T-helper 1 cell (primary cell): ENCODE measurements at regions not wholly inside any gene's neighbourhood (a gene's known extent, or its start where the extent isn't known, plus 50 kb on each side); places are given as distances from the start of the nearest gene placed in this dataset.
"Not testable (repeated sequence)": the region's sequence is repeated elsewhere in the genome, so short reads cannot be mapped to it uniquely, and the experiment has no call there.

Experiments used
- DNase-seq, 5 donors: peaks; one replicate each; pipeline ENCODE4 v3.0.0-alpha.2; 2012 to 2020

DNA sequence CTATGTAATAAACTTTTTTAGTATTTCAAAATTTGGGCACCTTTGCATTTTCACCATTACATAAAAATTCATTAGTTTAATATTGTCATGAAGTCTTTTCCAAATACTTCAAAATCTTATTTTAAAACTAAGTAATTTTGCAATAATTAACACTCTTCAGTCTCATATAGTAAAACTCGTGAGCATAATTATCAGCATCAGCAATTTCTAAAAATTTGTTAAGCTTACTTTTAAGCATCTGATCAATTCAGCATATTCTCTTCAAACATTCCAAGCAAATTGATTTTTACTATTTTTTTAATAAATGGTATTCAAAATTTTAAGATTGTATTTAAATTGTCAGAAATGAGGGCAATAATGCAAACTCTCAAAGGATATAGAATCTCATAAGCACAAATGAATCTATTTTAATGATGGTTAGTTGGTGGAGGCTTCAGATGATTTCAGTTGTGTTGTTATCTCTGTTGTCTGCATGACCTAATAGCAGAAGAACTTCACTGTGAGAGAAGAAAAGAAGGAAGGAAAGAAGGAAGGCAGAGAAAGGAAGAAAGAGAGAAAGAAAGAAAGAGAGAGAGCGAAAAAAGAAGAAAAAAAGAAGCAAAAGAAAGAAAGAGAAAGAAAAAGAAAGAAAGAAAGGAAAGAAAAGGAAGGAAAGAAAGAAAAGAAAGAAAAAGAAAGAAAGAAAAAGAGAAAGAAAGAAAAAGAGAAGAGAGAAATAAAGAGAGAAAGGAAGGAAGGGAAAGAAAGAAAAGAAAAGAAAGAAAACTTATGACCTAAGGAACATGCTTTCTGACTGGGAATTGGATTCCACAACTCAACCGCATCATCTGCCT is 860.5 kb downstream of the NCAM2 start:
- no peak for DNase-seq

DNA sequence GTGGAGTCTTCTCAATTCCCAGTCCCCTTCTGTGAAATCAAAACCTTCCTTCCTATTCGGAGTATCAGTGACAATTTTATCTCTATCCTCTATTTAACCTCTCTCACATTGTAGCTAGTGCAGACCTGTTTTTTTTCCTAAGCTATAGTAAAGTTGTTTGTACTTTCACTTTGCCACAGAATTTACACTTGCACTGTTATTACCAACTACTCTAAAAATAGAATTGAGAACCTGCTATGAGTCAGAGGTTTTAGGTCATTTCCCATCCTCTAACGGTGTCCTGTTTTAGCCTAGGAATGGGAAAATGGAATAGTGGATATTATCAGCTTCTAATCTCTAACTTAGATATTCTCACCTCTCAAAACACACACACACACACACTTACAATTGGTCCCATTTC is 862.7 kb downstream of the NCAM2 start:
- no peak for DNase-seq

DNA sequence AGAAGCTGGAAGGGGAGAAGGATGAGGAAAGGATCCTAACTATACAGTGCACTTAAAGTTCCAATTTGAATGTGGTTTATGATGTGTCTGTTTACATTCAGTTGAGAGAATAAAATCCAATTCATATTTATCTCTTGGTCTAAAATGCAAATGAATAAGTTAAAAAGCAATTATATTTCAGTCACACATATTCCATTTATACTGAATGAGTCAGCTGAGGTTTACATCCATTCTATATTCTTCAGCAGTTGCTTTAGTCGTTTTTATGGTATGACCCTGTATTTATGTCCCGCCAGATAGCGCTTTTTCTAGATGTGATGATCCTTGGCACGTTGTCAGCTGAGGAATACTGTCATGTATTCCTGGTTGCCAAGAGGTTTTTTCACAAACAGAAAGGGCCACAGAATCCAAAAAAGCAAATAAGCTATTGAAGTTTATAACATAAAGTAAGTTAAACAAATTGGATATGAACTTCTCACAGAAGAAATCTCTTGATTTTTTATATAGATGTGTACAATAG is 866.2 kb downstream of the NCAM2 start:
- DNase-seq = no peak

DNA sequence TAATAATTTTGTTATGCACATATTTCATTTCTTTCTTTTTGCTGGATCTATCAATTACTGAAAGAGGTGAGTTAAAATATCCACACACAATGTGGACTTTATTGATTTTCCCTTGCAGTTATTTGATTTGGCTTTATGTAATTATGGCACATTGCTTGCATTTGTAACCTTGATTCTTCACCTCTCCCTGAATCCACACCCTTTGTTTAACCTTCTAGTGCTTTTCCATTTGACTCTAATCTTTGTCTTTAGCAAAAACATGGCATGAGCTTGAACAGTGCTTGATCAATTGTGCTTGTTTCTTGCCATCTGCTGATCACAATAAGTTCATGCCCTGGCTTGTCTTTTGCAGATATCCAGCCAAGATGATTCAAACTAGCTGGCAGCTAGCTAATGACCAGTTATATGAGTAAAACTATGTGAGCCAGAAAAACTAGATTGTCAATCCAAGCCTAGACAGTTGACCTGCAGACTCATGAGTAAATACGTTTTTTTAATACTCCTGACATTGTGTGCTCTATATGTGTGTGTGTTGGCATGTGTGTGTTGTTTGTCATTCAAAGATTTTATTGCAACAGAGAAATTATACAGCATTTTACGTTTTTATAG is 899.2 kb downstream of the NCAM2 start:
- no peak for DNase-seq

GRCh38 chr21:21898801-21899200 is 900.6 kb downstream of the NCAM2 start:
- DNase-seq = no peak

GRCh38 chr21:21902416-21902815 is 904.2 kb downstream of the NCAM2 start:
- DNase-seq = not testable (repeated sequence)

DNA sequence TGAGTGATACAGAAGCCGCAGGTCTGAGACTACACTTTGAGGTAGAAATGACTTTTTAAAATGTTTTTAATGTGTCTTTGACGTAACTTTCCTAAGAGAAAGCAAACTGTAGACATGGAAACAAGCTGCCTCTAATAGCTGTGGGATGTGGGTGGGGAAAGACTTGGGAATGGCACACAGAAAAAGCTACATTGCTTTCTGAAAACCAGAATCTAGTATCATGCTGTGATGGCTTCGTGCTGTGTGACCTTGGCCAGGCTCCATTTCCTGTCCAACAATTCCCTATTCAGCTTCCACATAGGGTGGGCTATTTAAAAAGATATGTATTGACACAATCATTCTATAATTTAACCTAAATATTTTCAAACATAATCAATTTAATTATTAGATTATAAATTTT is 909.1 kb downstream of the NCAM2 start:
- DNase-seq = no peak

GRCh38 chr21:21915816-21916215 is 917.6 kb downstream of the NCAM2 start:
- no peak for DNase-seq

DNA sequence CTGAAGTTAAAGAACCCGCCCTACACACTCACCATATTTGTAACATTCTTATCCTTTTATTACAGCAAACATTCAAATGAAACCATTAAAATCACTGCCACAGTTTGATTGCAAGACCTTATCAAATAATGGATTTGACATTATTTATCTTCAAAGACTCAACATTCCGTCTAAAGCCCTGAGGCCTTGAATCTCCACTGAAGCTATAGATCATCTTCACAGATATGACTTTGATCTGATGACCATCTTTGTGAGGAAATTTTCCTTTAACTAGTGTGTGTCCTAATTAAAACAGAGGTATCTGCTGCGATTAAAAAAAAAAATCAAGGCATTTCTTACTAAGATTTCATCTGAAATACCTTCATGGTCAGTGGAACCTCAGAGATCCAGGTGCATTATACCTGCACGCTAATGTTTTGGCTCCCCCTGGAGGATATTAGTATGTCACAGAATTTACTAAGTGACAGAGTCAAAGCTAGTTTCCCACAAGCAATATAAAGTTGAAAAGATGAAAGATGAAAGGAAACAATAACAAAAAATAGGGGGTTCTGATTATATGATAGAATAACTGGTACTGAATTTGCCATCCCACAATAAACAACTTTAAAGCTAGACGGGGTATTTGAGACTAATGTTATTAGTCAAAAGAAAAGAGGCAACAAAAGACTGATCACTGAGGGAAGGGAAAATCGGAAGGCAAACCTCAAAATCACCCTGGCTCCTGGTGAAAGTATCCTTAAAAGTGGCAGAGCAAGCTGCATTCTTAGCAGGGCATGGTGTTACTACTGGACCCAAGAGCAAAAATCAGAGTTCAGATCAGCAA is 923.4 kb downstream of the NCAM2 start:
- no peak for DNase-seq

DNA sequence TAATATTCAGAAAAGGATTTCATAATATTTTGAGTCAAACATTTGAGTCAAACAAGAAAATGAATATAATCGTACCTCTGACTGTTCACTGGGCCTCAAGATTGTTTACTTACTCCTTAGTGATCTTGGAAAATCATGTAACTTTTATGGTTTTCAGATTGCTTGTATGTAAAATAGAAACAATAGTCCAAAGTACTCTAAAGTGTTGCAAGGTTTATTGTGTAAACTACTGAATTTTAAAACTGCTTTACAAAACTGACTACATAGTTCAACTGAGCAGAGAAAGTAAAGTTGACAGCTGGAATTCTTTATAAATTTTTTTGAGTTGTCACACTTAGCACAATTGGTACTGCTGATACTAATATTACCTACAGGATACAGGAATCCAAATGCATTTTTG is 931.0 kb downstream of the NCAM2 start:
- no peak for DNase-seq

DNA sequence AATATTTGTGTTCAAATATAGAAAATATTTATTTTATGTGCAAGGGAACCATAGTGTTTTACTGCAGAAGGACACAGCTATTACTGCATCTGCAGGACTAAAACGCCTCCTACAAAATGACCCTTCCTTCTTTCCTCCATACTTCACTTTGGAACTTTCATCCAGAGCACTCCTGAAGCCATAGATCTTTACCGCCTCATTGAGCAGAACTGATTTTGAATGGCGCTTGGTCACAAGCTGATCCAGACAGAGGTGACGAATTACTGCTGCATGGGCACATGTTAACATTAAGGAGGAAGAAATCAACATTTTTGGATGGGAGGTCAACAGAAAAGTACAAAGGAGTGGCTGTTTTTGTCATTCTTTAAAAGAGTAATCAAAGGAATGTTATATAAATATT is 931.6 kb downstream of the NCAM2 start:
- no peak for DNase-seq

- DNase-seq = no peak
Measured at GRCh38 chr21:21952566-21952965, 954.4 kb downstream of the NCAM2 start.

DNA sequence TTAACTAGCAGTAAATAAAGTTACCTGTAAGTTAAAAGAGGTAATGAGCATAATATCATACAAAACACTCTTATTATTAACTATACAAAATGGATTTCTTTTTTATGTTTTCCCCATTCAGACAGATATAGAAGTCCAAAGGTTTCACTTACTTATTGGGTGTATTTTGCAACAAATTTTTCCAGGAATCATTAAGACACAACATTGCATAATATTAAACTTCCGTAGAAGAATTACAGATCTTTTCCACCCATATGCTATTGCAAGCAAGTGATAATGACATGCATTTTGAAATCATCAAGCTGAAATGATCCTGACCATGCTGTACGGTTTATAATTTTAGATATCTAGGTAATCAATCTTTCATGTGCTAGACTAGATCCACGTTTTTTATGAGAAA is 957.0 kb downstream of the NCAM2 start:
- DNase-seq = no peak

GRCh38 chr21:21957490-21957889 is 959.3 kb downstream of the NCAM2 start:
- no peak for DNase-seq

DNA sequence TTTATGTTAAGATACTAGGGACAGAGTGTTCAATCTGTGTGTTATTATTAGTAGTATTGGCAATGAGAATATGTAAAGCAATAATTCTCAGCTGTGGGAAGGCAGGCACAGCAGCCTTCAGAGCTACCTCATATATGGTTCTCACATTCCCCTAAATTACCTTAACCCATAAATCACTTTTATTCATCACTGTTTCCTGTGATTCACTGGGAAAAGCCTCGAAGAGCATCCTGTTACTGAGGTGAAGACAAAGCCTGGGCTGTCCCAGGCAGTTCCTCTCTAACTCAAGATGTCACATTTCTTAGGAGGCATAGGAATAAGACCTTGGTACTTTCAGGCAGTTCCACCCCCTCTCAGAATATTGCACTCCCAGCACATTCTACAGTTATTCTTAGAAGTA is 965.7 kb downstream of the NCAM2 start:
- no peak for DNase-seq

GRCh38 chr21:21968810-21969209 is 970.6 kb downstream of the NCAM2 start:
- DNase-seq = no peak

GRCh38 chr21:21969211-21969610 is 971.0 kb downstream of the NCAM2 start:
- DNase-seq = no peak

DNA sequence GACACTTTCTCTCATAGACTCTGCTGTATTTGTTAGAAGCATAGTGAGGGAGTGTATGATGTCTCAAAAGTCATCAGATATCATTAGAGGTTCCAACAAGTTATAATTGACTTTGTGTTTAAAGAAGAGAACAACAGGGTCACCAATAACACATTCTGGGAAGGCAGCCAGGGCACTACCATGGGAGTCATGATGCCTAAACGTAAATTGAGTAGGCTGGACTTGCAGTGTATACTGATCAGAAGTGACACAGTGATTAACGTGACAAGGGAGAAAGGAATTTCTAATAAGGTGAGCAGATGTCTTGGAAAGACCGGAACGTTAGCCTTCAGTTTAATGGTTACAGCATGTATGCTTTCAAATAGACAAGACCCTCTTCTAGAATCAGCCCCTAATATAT is 973.2 kb downstream of the NCAM2 start:
- DNase-seq = no peak

DNA sequence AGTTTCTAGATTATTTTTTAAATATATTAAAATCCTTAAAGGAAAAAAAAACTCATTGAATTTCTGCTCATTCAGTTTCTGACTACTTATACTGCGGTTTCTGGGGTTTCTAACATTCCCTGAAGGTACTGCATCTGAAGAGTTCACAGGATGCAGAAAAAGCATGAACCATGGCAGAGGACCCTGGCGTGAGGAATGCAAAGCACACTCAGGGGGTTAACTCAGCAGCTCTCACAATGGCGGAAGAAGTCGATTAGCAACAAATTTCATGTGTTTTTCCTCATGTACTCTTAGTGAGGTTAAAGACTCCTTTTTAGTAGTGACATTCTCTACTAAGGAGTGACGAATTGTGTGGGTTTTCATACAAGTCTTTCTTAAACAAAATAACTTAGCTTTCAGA is 975.6 kb downstream of the NCAM2 start:
- DNase-seq = no peak

DNA sequence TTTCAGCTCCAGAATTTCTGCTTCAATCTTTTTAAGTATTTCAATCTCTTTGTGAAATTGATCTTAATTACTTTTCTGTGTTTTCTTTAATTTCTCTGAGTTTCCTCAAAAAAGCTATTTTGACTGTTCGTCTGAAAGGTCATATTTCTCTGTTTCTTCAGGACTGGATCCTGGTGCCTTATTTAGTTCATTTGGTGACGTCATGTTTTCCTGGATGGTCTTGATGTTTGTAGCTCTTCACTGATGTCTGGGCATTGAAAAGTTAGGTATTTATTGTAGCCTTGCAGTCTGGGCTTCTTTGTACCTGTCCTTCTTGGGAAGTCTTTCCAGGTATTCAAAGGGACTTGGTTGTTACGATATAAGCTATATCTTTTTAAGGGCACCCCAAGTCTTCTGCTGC is 998.7 kb downstream of the NCAM2 start:
- DNase-seq = no peak

GRCh38 chr21:21997390-21998333 is 999.5 kb downstream of the NCAM2 start:
- DNase-seq = no peak

GRCh38 chr21:22019766-22020165 is 1021.6 kb downstream of the NCAM2 start:
- DNase-seq = no peak
